IMR-90 (cell line): ENCODE measurements at regions not wholly inside any gene's neighbourhood (a gene's known extent, or its start where the extent isn't known, plus 50 kb on each side); places are given as distances from the start of the nearest gene placed in this dataset.

Source experiments
- ATAC-seq: fragments of 200-7000 bp; cut with Tn5 transposase; 2 replicates; pipeline ENCODE4 v1.9.1; 2020; ENCODE audit warnings: low read depth, mild to moderate bottlenecking, moderate library complexity
- BruUV-seq: library from RNA; stranded (reverse); fragments of 400-500 nt; replicated peaks from 2 replicates; lab custom pipeline; 2021; lab: Mats Ljungman, UMichigan
- CTCF ChIA-PET: fragments of 300-600 bp; formaldehyde crosslinking; extraction: SDS; loops from one replicate; lab custom pipeline; 2021; ENCODE audit warnings: antibody characterized with exemption; lab: Yijun Ruan, JAX
- POLR2A ChIA-PET: fragments of 300-600 bp; sonication (Branson Sonifier 250); formaldehyde crosslinking; loops from one replicate; lab custom pipeline; 2022; ENCODE audit warnings: antibody characterized with exemption; ENCODE audit not compliant: unreplicated experiment; lab: Charles Lee
- DNase-seq: peaks from one replicate; pipeline ENCODE4 v3.0.0; 2013
- H2AFZ ChIP-seq: replicated peaks from 2 replicates; pipeline ENCODE3; 2013; ENCODE audit warnings: low read length, mild to moderate bottlenecking; ENCODE audit not compliant: poor library complexity
- H2AK5ac ChIP-seq: 2 replicates; pipeline ENCODE4 v1.6.1; 2013; ENCODE audit warnings: low read depth, low read length, inconsistent platforms
- H2AK9ac ChIP-seq: replicated peaks from 2 replicates; pipeline ENCODE3; 2013; ENCODE audit warnings: mild to moderate bottlenecking, low read depth, low read length, moderate library complexity; ENCODE audit not compliant: poor library complexity
- H2BK120ac ChIP-seq: 2 replicates; pipeline ENCODE4 v1.6.1; 2013; ENCODE audit warnings: low read depth, low read length, inconsistent platforms
- H2BK15ac ChIP-seq: 3 replicates; pipeline ENCODE4 v1.6.1; 2013; ENCODE audit warnings: low read depth, low read length, inconsistent platforms
- H2BK20ac ChIP-seq: 2 replicates; pipeline ENCODE4 v1.6.1; 2013; ENCODE audit warnings: low read depth, mild to moderate bottlenecking, inconsistent platforms, low read length, moderate library complexity
- H2BK5ac ChIP-seq: 2 replicates; pipeline ENCODE4 v1.6.1; 2013; ENCODE audit warnings: mild to moderate bottlenecking, low read depth, low read length, inconsistent platforms; ENCODE audit not compliant: poor library complexity, severe bottlenecking
- H3K14ac ChIP-seq: replicated peaks from 2 replicates; pipeline ENCODE4 v1.6.1; 2013; ENCODE audit warnings: low read depth, low read length, inconsistent platforms
- H3K18ac ChIP-seq: 2 replicates; pipeline ENCODE4 v1.6.1; 2013; ENCODE audit warnings: low read depth, low read length, control low read depth
- H3K23ac ChIP-seq: 2 replicates; pipeline ENCODE4 v1.6.1; 2013; ENCODE audit warnings: low read depth, low read length, inconsistent platforms
- H3K27ac ChIP-seq: 2 replicates; pipeline ENCODE4 v1.5.1; 2013; ENCODE audit warnings: mild to moderate bottlenecking, control low read depth, low read length; ENCODE audit not compliant: insufficient read depth
- H3K27me3 ChIP-seq: 2 replicates; pipeline ENCODE4 v1.6.1; 2013; ENCODE audit warnings: low read length; ENCODE audit not compliant: control insufficient read depth, insufficient read depth
- H3K36me3 ChIP-seq: 2 replicates; pipeline ENCODE4 v1.6.1; 2013; ENCODE audit warnings: low read length, mixed read lengths; ENCODE audit not compliant: control insufficient read depth, insufficient read depth
- H3K4ac ChIP-seq: 2 replicates; pipeline ENCODE4 v1.6.1; 2013; ENCODE audit warnings: low read depth, low read length, inconsistent platforms
- H3K4me1 ChIP-seq: 2 replicates; pipeline ENCODE4 v1.6.1; 2013; ENCODE audit warnings: low read length, mixed read lengths; ENCODE audit not compliant: control insufficient read depth, insufficient read depth
- H3K4me2 ChIP-seq: 2 replicates; pipeline ENCODE4 v1.6.1; 2013; ENCODE audit warnings: low read depth, mild to moderate bottlenecking, control low read depth, low read length, moderate library complexity
- H3K4me3 ChIP-seq: 2 replicates; pipeline ENCODE4 v1.5.1; 2013; ENCODE audit warnings: low read depth, mild to moderate bottlenecking, control low read depth, low read length, moderate library complexity; ENCODE audit not compliant: insufficient read depth
- H3K56ac ChIP-seq: 2 replicates; pipeline ENCODE4 v1.6.1; 2013; ENCODE audit warnings: low read length, inconsistent platforms; ENCODE audit not compliant: insufficient read depth; ENCODE audit errors: extremely low read depth
- H3K79me1 ChIP-seq, 2 experiments: 2 replicates each; pipeline ENCODE4 v1.6.1; 2013; ENCODE audit warnings: low read length in 2 of 2, inconsistent platforms in 1 of 2, low read depth in 1 of 2
- H3K9ac ChIP-seq: 2 replicates; pipeline ENCODE4 v1.6.1; 2013; ENCODE audit warnings: low read depth, low read length, control low read depth
- H3K9me1 ChIP-seq: 2 replicates; pipeline ENCODE4 v1.6.1; 2013; ENCODE audit warnings: low read length, inconsistent platforms; ENCODE audit not compliant: insufficient read depth
- H3K9me3 ChIP-seq: 2 replicates; pipeline ENCODE4 v1.6.1; 2013; ENCODE audit warnings: low read length; ENCODE audit not compliant: control insufficient read depth, insufficient read depth
- H4K20me1 ChIP-seq: 2 replicates; pipeline ENCODE4 v1.6.1; 2013; ENCODE audit warnings: low read length, inconsistent platforms; ENCODE audit not compliant: insufficient read depth
- H4K5ac ChIP-seq: 2 replicates; pipeline ENCODE4 v1.6.1; 2013; ENCODE audit warnings: mild to moderate bottlenecking, low read depth, low read length, control low read depth
- H4K8ac ChIP-seq, 2 experiments: 2 replicates each; pipeline ENCODE4 v1.6.1; 2013; ENCODE audit warnings: low read depth in 2 of 2, low read length in 2 of 2, control low read depth in 1 of 2, inconsistent platforms in 1 of 2
- H4K91ac ChIP-seq: 2 replicates; pipeline ENCODE4 v1.6.1; 2013; ENCODE audit warnings: low read depth, low read length, inconsistent platforms; ENCODE audit not compliant: insufficient read depth
- BHLHE40 ChIP-seq: fragments of 150-350 bp; IDR thresholded peaks from 2 replicates; pipeline ENCODE4 v1.6.1; 2016; ENCODE audit warnings: mild to moderate bottlenecking, low read depth, low read length
- CEBPB ChIP-seq: IDR thresholded peaks from 2 replicates; pipeline ENCODE4 v1.6.1; 2012; ENCODE audit warnings: low read depth, low read length, improper control_type of control experiment
- CHD1 ChIP-seq: IDR thresholded peaks from 2 replicates; pipeline ENCODE4 v1.6.1; 2012; ENCODE audit warnings: low read depth, low read length, improper control_type of control experiment
- CTCF ChIP-seq: conservative IDR thresholded peaks from 2 replicates; pipeline ENCODE4 v1.5.1; 2012; ENCODE audit warnings: mild to moderate bottlenecking, low read depth, low read length, improper control_type of control experiment
- ELK1 ChIP-seq: fragments of 150-350 bp; IDR thresholded peaks from 2 replicates; pipeline ENCODE4 v1.6.1; 2016; ENCODE audit warnings: low read depth, mild to moderate bottlenecking, low read length, moderate library complexity, borderline replicate concordance
- FOS ChIP-seq: fragments of 150-350 bp; IDR thresholded peaks from 2 replicates; pipeline ENCODE4 v1.6.1; 2016; ENCODE audit warnings: low read depth, low read length
- MAFK ChIP-seq: IDR thresholded peaks from 2 replicates; pipeline ENCODE4 v1.6.1; 2012; ENCODE audit warnings: low read depth, low read length, improper control_type of control experiment
- MAZ ChIP-seq: IDR thresholded peaks from 2 replicates; pipeline ENCODE4 v1.6.1; 2012; ENCODE audit warnings: low read depth, mild to moderate bottlenecking, low read length, improper control_type of control experiment, moderate library complexity, borderline replicate concordance
- MXI1 ChIP-seq: IDR thresholded peaks from 2 replicates; pipeline ENCODE4 v1.6.1; 2012; ENCODE audit warnings: low read depth, mild to moderate bottlenecking, low read length, moderate library complexity, borderline replicate concordance
- NFE2L2 ChIP-seq: fragments of 150-350 bp; IDR thresholded peaks from 2 replicates; pipeline ENCODE4 v1.6.1; 2016; ENCODE audit warnings: low read depth, mild to moderate bottlenecking, low read length
- POLR2A ChIP-seq: IDR thresholded peaks from 2 replicates; pipeline ENCODE4 v1.6.1; 2012; ENCODE audit warnings: mild to moderate bottlenecking, low read depth, low read length
- RAD21 ChIP-seq: IDR thresholded peaks from 2 replicates; pipeline ENCODE4 v1.6.1; 2012; ENCODE audit warnings: low read length, improper control_type of control experiment
- RCOR1 ChIP-seq: IDR thresholded peaks from 2 replicates; pipeline ENCODE4 v1.6.1; 2012; ENCODE audit warnings: mild to moderate bottlenecking, low read length, improper control_type of control experiment; ENCODE audit not compliant: insufficient replicate concordance
- RFX5 ChIP-seq: IDR thresholded peaks from 2 replicates; pipeline ENCODE4 v1.8.0; 2012; ENCODE audit warnings: low read depth, mild to moderate bottlenecking, low read length, moderate library complexity
- SMC3 ChIP-seq: fragments of 150-350 bp; IDR thresholded peaks from 2 replicates; pipeline ENCODE4 v1.6.1; 2016; ENCODE audit warnings: low read depth, mild to moderate bottlenecking, antibody characterized with exemption, low read length, moderate library complexity
- WGBS, 2 experiments: methylation state at CpG; one replicate each; pipeline versions ENCODE4 v1.1.5 to v1.1.7; 2013; ENCODE audit warnings: missing lambda C conversion rate in 2 of 2; ENCODE audit not compliant: insufficient read length in 1 of 2; ENCODE audit errors: extremely low coverage in 2 of 2; 5-methylcytosine and 5-hydroxymethylcytosine counted together
- dilution Hi-C: fragments of 300-500 bp; cut with HindIII; formaldehyde crosslinking; loops from one replicate; pipeline ENCODE4 v1.14.3; 2018; ENCODE audit warnings: low sequenced_read_pairs; ENCODE audit not compliant: unreplicated experiment
- in situ Hi-C: fragments of 300-500 bp; cut with MboI; formaldehyde crosslinking; loops from 3 replicates; pipeline ENCODE4 v1.14.3; 2019; ENCODE audit warnings: low sequenced_read_pairs, inconsistent platforms, mixed read lengths
- intact Hi-C: fragments of 100-400 bp; cut with micrococcal nuclease; formaldehyde crosslinking; loops from 2 replicates; pipeline ENCODE4 v1.10.0; 2022
- TF ChIP-seq, protein P1 (sequence below): fragments of 150-350 bp; IDR thresholded peaks from 2 replicates; pipeline ENCODE4 v1.6.1; 2017; ENCODE audit warnings: mild to moderate bottlenecking, antibody characterized with exemption, low read length, low read depth

DNA sequence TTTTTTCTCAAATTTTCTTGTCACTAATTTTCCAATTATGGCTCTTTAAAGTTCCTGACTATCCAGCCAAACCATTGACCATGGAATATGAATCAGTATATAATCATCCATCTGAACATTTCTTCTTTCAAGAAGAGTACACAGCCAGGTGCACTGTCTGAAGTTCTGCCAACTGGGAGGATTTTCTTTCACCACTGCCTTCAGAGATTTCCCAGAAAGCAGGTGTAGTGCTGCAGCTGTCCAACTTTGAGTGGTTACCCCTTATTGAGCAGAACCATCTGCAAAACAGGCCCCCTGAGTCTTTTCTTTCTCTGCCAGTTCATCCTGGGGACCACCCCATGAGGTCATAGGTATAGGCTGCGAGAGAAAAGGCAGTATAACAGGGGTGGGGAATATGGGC, 1213.2 kb downstream of the RAPGEF2 start:
- ChIA-PET CTCF (no interaction called here), POLR2A (no interaction called here)
- H3K14ac ChIP-seq, result no peak overlapping the region
- H3K27me3 ChIP-seq, result no peaks in the 10 kb centered on the region
- no CpG with 5 or more reads among the region's 1 CpG for WGBS, 2 experiments
- H3K27ac ChIP-seq, result no peak overlapping the region
- no peak overlapping the region for H2BK15ac ChIP-seq
- H4K20me1 ChIP-seq, result no peaks in the 10 kb centered on the region
- H2BK5ac ChIP-seq, result no peak overlapping the region
- ATAC-seq (no peak), DNase-seq (no peak)
- H3K9me1 ChIP-seq, result no peaks in the 10 kb centered on the region
- peaks cover 10% of the 10 kb centered on the region for H3K9me3 ChIP-seq
- H3K4me2 ChIP-seq, result no peak overlapping the region
- no peak overlapping the region for H3K18ac ChIP-seq
- H3K4me1 ChIP-seq, result no peaks in the 10 kb centered on the region
- no peak overlapping the region for H3K56ac ChIP-seq
- no peak overlapping the region for H2AK9ac ChIP-seq
- H2BK120ac ChIP-seq, result no peak overlapping the region
- in situ Hi-C loops, result no loop called here
- TF ChIP-seq MAZ, result no peak
- no peak for TF ChIP-seq BHLHE40
- no peak for TF ChIP-seq RFX5
- no peak for TF ChIP-seq CTCF
- TF ChIP-seq NFE2L2, result no peak
- no peak for TF ChIP-seq MAFK
- no peak for TF ChIP-seq FOS
- no peak for TF ChIP-seq POLR2A
- no peak for TF ChIP-seq CHD1
- no peak for TF ChIP-seq CEBPB
- no peak for TF ChIP-seq RCOR1
- no peak for TF ChIP-seq ELK1
- TF ChIP-seq RAD21, result no peak
- TF ChIP-seq, protein P1, sequence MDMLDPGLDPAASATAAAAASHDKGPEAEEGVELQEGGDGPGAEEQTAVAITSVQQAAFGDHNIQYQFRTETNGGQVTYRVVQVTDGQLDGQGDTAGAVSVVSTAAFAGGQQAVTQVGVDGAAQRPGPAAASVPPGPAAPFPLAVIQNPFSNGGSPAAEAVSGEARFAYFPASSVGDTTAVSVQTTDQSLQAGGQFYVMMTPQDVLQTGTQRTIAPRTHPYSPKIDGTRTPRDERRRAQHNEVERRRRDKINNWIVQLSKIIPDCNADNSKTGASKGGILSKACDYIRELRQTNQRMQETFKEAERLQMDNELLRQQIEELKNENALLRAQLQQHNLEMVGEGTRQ, result no peak
- no peak for TF ChIP-seq MXI1
- no peak for TF ChIP-seq SMC3
- no peaks in the 10 kb centered on the region for H3K36me3 ChIP-seq
- H3K4me3 ChIP-seq, result no peak overlapping the region
- H4K91ac ChIP-seq, result no peak overlapping the region
- H4K8ac ChIP-seq, result no peak overlapping the region
- H2BK20ac ChIP-seq, result no peak overlapping the region
- no TSS peak for BruUV-seq
- no peak overlapping the region for H3K4ac ChIP-seq
- dilution Hi-C loops, result no loop called here
- no peak overlapping the region for H3K9ac ChIP-seq
- H3K79me1 ChIP-seq, result no peaks in the 10 kb centered on the region
- no peak overlapping the region for H2AK5ac ChIP-seq
- H4K5ac ChIP-seq, result no peak overlapping the region
- H2AFZ ChIP-seq, result no peak overlapping the region
- intact Hi-C loops, result no loop called here
- no peak overlapping the region for H3K23ac ChIP-seq
